ENCODE measurements at regions not wholly inside any gene's neighbourhood (a gene's known extent, or its start where the extent isn't known, plus 50 kb on each side); places are given as distances from the start of the nearest gene placed in this dataset.

DNA sequence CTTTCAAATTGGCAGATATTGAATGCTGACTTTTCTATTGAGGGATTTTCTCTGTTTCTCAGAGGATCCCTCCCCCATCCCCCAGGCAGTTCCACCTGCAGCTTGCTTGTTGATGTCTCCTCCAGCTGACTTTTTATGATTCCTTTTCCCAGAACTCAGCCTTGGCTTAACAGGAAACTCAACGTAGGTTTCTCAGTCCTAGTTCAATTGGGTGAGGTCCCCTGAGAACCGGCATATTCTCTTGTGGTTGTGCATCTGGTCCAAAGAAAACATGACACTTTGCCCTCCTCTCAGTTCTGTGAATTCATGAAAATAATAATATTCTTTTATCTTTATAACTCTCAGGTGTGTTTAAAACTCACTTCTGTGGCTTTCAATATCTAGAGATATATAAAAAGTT is 1222.1 kb downstream of the OTOL1 start:
- TF ChIP-seq TCF12 (IDR thresholded peaks at IDR 0.05; ENCODE audit: low read depth) (no peak), ZBTB7A (IDR thresholded peaks at IDR 0.05; ENCODE audit: low read depth) (no peak), CREB1 (IDR thresholded peaks at IDR 0.05; ENCODE audit: low read depth) (no peak)

DNA sequence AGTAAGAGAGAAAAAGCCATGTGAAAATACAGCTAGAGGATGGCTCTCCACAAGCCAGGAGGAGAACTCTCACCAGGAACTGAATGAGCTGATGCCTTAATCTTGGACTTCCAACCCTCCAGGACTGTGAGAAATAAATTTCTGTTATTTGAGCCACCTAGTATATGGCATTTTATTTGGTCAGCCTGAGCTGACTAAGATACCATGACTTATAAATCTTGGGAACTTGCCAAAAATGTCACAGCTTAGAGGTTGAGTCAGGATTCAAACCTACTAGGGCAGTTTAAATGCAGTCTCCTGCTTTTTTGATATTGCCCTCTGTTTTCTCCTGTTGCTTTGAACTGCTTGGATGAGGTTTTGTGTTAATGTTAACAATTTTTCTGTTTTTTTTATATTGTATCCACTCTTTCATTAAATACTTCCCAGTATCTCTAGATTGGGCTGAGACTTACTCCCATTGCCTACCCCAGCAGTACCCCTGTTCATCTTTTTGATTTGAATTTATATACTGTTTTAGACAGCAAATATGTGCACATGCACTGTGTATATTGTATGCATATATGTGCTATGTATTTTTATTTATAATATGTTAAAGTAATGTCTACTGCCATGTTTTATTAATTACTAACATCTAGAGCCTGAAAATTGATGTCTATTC is 1223.2 kb downstream of the OTOL1 start:
- 0 out of 2 replicates have a peak, but pooled peaks have one; percentile 26 for TF ChIP-seq NFIC (IDR thresholded peaks at IDR 0.05)
- TF ChIP-seq EGR1 (IDR thresholded peaks at IDR 0.05): no peak

DNA sequence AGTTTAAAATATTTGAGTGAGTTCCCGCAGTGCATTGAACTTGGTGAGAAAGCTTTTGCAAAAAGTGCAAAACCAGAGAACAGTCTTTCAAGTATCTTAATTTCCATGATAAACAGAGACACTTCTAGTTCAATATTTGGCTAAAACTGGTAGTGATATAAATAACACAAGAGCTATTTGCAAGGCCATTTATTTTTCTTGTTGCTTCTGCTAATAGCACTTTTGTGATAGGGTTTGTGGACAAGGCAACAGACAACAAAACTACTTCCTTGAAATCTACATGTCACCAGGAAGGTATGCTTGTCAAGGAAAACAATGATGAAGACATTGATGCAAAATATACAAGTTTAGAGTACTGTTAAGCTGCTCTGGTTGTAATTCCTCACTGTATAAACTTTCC is 1225.1 kb downstream of the OTOL1 start:
- TF ChIP-seq EP300 (IDR thresholded peaks at IDR 0.05; ENCODE audit: borderline replicate concordance): no peak
- no peak for TF ChIP-seq FOXM1 (IDR thresholded peaks at IDR 0.05; ENCODE audit: borderline replicate concordance, low read depth)
- TF ChIP-seq, protein P1, sequence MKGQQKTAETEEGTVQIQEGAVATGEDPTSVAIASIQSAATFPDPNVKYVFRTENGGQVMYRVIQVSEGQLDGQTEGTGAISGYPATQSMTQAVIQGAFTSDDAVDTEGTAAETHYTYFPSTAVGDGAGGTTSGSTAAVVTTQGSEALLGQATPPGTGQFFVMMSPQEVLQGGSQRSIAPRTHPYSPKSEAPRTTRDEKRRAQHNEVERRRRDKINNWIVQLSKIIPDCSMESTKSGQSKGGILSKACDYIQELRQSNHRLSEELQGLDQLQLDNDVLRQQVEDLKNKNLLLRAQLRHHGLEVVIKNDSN (IDR thresholded peaks at IDR 0.05): no peak
- TF ChIP-seq CREB1 (IDR thresholded peaks at IDR 0.05; ENCODE audit: low read depth): no peak
- no peak for TF ChIP-seq TEAD4 (IDR thresholded peaks at IDR 0.05)
- no peak for TF ChIP-seq EGR1 (IDR thresholded peaks at IDR 0.05)
- no peak for TF ChIP-seq YY1 (IDR thresholded peaks at IDR 0.05; ENCODE audit: low read depth)
- no peak for TF ChIP-seq NFIC (IDR thresholded peaks at IDR 0.05)
- TF ChIP-seq, protein P2, sequence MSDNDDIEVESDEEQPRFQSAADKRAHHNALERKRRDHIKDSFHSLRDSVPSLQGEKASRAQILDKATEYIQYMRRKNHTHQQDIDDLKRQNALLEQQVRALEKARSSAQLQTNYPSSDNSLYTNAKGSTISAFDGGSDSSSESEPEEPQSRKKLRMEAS (IDR thresholded peaks at IDR 0.05): no peak
- no peak for TF ChIP-seq CEBPB (IDR thresholded peaks at IDR 0.05)
- TF ChIP-seq, protein P3, sequence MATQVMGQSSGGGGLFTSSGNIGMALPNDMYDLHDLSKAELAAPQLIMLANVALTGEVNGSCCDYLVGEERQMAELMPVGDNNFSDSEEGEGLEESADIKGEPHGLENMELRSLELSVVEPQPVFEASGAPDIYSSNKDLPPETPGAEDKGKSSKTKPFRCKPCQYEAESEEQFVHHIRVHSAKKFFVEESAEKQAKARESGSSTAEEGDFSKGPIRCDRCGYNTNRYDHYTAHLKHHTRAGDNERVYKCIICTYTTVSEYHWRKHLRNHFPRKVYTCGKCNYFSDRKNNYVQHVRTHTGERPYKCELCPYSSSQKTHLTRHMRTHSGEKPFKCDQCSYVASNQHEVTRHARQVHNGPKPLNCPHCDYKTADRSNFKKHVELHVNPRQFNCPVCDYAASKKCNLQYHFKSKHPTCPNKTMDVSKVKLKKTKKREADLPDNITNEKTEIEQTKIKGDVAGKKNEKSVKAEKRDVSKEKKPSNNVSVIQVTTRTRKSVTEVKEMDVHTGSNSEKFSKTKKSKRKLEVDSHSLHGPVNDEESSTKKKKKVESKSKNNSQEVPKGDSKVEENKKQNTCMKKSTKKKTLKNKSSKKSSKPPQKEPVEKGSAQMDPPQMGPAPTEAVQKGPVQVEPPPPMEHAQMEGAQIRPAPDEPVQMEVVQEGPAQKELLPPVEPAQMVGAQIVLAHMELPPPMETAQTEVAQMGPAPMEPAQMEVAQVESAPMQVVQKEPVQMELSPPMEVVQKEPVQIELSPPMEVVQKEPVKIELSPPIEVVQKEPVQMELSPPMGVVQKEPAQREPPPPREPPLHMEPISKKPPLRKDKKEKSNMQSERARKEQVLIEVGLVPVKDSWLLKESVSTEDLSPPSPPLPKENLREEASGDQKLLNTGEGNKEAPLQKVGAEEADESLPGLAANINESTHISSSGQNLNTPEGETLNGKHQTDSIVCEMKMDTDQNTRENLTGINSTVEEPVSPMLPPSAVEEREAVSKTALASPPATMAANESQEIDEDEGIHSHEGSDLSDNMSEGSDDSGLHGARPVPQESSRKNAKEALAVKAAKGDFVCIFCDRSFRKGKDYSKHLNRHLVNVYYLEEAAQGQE (IDR thresholded peaks at IDR 0.05; ENCODE audit: low read depth): no peak
- no peak for TF ChIP-seq RAD21 (IDR thresholded peaks at IDR 0.05; ENCODE audit: low read depth)
- TF ChIP-seq TCF12 (IDR thresholded peaks at IDR 0.05; ENCODE audit: low read depth): no peak

DNA sequence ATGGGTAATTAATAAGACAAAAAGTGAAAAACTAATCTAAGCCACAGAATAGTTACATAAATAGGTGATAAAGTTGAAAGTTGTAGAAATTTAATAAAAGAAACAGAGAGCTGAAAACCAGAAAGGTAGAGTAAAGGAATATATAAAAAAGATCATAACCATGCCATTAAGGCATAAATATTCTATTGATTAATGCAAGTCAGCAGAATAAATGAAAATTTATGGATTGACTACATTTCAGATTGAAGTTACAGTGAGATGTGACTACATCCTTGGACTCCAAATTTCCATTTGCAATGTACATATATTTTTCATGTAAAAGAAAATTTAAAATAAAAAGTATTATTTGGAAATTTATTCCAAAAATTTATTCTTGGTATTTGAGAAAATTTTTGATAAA is 1225.7 kb downstream of the OTOL1 start:
- TF ChIP-seq, protein P1 (IDR thresholded peaks at IDR 0.05): no peak
- TF ChIP-seq EGR1 (IDR thresholded peaks at IDR 0.05) (no peak), CEBPB (IDR thresholded peaks at IDR 0.05) (no peak), TEAD4 (IDR thresholded peaks at IDR 0.05) (no peak), RAD21 (IDR thresholded peaks at IDR 0.05; ENCODE audit: low read depth) (no peak), TCF12 (IDR thresholded peaks at IDR 0.05; ENCODE audit: low read depth) (no peak), FOXM1 (IDR thresholded peaks at IDR 0.05; ENCODE audit: borderline replicate concordance, low read depth) (no peak), NFIC (IDR thresholded peaks at IDR 0.05) (no peak), EP300 (IDR thresholded peaks at IDR 0.05; ENCODE audit: borderline replicate concordance) (no peak), CREB1 (IDR thresholded peaks at IDR 0.05; ENCODE audit: low read depth) (no peak), YY1 (IDR thresholded peaks at IDR 0.05; ENCODE audit: low read depth) (no peak), ZBTB7A (IDR thresholded peaks at IDR 0.05; ENCODE audit: low read depth) (no peak)
- TF ChIP-seq, protein P2 (IDR thresholded peaks at IDR 0.05): no peak
- TF ChIP-seq, protein P3 (IDR thresholded peaks at IDR 0.05; ENCODE audit: low read depth): no peak

DNA sequence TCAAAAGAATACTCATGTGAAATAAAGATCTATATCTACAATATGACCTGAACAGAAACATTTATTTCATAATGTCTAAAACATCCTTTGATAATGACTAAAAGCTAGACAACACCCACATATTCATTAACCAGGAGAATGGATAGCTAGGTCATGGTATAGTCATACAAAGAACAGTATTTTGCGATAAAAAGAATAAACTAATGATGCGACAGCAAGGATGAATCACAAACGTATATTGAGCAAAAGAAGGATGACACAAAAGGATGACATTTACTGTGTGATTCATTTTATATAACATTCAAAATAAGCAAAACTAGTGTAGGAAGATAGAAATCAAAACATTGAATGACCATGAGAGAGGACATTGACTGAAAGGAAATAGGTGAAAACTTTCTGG is 1233.1 kb downstream of the OTOL1 start:
- TF ChIP-seq EP300 (IDR thresholded peaks at IDR 0.05; ENCODE audit: borderline replicate concordance) (no peak), ZBTB7A (IDR thresholded peaks at IDR 0.05; ENCODE audit: low read depth) (no peak), TAF1 (IDR thresholded peaks at IDR 0.05; ENCODE audit: low read depth) (no peak), NFIC (IDR thresholded peaks at IDR 0.05) (no peak), EGR1 (IDR thresholded peaks at IDR 0.05) (no peak), TCF12 (IDR thresholded peaks at IDR 0.05; ENCODE audit: low read depth) (no peak), CEBPB (IDR thresholded peaks at IDR 0.05) (no peak), CREB1 (IDR thresholded peaks at IDR 0.05; ENCODE audit: low read depth) (no peak), FOXM1 (IDR thresholded peaks at IDR 0.05; ENCODE audit: borderline replicate concordance, low read depth) (no peak), RAD21 (IDR thresholded peaks at IDR 0.05; ENCODE audit: low read depth) (no peak), TEAD4 (IDR thresholded peaks at IDR 0.05) (no peak), YY1 (IDR thresholded peaks at IDR 0.05; ENCODE audit: low read depth) (no peak)
- TF ChIP-seq, protein P2 (IDR thresholded peaks at IDR 0.05): no peak
- TF ChIP-seq, protein P1 (IDR thresholded peaks at IDR 0.05): no peak
